H1 (cell line): ENCODE measurements at regions not wholly inside any gene's neighbourhood (a gene's known extent, or its start where the extent isn't known, plus 50 kb on each side); places are given as distances from the start of the nearest gene placed in this dataset.

ENCODE experiments used
- CTCF ChIA-PET: fragments of 300-600 bp; sonication (Branson Sonifier 250); formaldehyde crosslinking; loops from one replicate; lab custom pipeline; 2021; ENCODE audit not compliant: partially characterized antibody; lab: Charles Lee
- POLR2A ChIA-PET: fragments of 300-600 bp; sonication (Branson Sonifier 250); formaldehyde crosslinking; loops from one replicate; lab custom pipeline; 2021; ENCODE audit warnings: inconsistent platforms; ENCODE audit not compliant: partially characterized antibody; lab: Charles Lee
- DNase-seq, 2 experiments: peaks; one replicate each; pipeline versions ENCODE4 v3.0.0 to v3.0.0-alpha.2; 2010 to 2022; ENCODE audit warnings: low spot score in 2 of 2, low read depth in 1 of 2, mixed read lengths in 1 of 2
- FAIRE-seq: peaks from 2 replicates; lab custom pipeline; 2011; peaks lifted over from hg19 to GRCh38; lab: Jason Lieb, UNC
- H2AFZ ChIP-seq: 2 replicates; pipeline ENCODE4 v1.8.1; 2012; ENCODE audit warnings: low read length, inconsistent platforms
- H2AK5ac ChIP-seq: 2 replicates; pipeline ENCODE4 v1.6.1; 2013; ENCODE audit warnings: low read depth, low read length
- H2BK120ac ChIP-seq: replicated peaks from 2 replicates; pipeline ENCODE3; 2013; ENCODE audit warnings: low read depth, low read length, inconsistent platforms
- H2BK12ac ChIP-seq: 2 replicates; pipeline ENCODE4 v1.6.1; 2013; ENCODE audit warnings: low read depth, low read length
- H2BK15ac ChIP-seq: 2 replicates; pipeline ENCODE4 v1.6.1; 2013; ENCODE audit warnings: low read length
- H2BK20ac ChIP-seq: 2 replicates; pipeline ENCODE4 v1.6.1; 2013; ENCODE audit warnings: low read length
- H2BK5ac ChIP-seq: 2 replicates; pipeline ENCODE4 v1.6.1; 2013; ENCODE audit warnings: low read depth, low read length
- H3K14ac ChIP-seq: 2 replicates; pipeline ENCODE4 v1.6.1; 2013; ENCODE audit warnings: inconsistent platforms; ENCODE audit not compliant: insufficient read length
- H3K18ac ChIP-seq: 2 replicates; pipeline ENCODE4 v1.6.1; 2013; ENCODE audit warnings: low read length; ENCODE audit errors: extremely low read depth
- H3K23ac ChIP-seq: 2 replicates; pipeline ENCODE4 v1.6.1; 2013; ENCODE audit warnings: inconsistent platforms; ENCODE audit not compliant: insufficient read length
- H3K23me2 ChIP-seq: 2 replicates; pipeline ENCODE4 v1.6.1; 2013; ENCODE audit warnings: low read depth, low read length
- H3K27ac ChIP-seq: 2 replicates; pipeline ENCODE4 v1.6.1; 2011; ENCODE audit warnings: low read depth, low read length, inconsistent platforms
- H3K27me3 ChIP-seq, 4 experiments: replicated peaks in 1 of 4; 1 replicate in 1 of 4; 2 replicates in 3 of 4; pipeline versions ENCODE4 v1.6.1 to v1.8.1; 2011 to 2013; ENCODE audit warnings: low read length in 3 of 4, mild to moderate bottlenecking in 3 of 4, inconsistent platforms in 2 of 4, mixed read lengths in 2 of 4, moderate library complexity in 1 of 4; ENCODE audit not compliant: control insufficient read depth in 3 of 4, insufficient read depth in 3 of 4; ENCODE audit errors: extremely low read depth in 1 of 4
- H3K36me3 ChIP-seq, 4 experiments: 2 replicates each; pipeline versions ENCODE4 v1.6.1 to v1.8.1; 2011 to 2013; ENCODE audit warnings: mild to moderate bottlenecking in 4 of 4, low read length in 3 of 4, moderate library complexity in 2 of 4, control low read depth in 1 of 4, inconsistent platforms in 1 of 4; ENCODE audit not compliant: insufficient read depth in 4 of 4, control insufficient read depth in 2 of 4
- H3K4ac ChIP-seq: replicated peaks from 2 replicates; pipeline ENCODE3; 2013; ENCODE audit warnings: low read length, low read depth, mixed read lengths, inconsistent platforms; ENCODE audit not compliant: insufficient read length
- H3K4me1 ChIP-seq, 4 experiments: replicated peaks in 1 of 4; 1 replicate in 1 of 4; 2 replicates in 3 of 4; pipeline versions ENCODE4 v1.6.1 to v1.8.1; 2011 to 2013; ENCODE audit warnings: low read length in 3 of 4, inconsistent platforms in 2 of 4, mixed read lengths in 1 of 4; ENCODE audit not compliant: insufficient read depth in 4 of 4, control insufficient read depth in 3 of 4
- H3K4me2 ChIP-seq, 2 experiments: 2 replicates each; pipeline versions ENCODE4 v1.6.1 to v1.8.1; 2011 to 2013; ENCODE audit warnings: low read depth in 2 of 2, low read length in 2 of 2, control low read depth in 1 of 2, inconsistent platforms in 1 of 2, mild to moderate bottlenecking in 1 of 2; ENCODE audit not compliant: insufficient read depth in 1 of 2
- H3K4me3 ChIP-seq, 4 experiments: fragments of 200-600, 300-600 bp in 1 of 4; sonication (generic), shearing (Covaris generic), sonication (Bioruptor Twin) in 1 of 4; 2 replicates each; pipeline versions ENCODE4 v1.5.1 to v1.8.1; 2011 to 2016; ENCODE audit warnings: low read length in 4 of 4, low read depth in 3 of 4, control low read depth in 2 of 4, inconsistent platforms in 2 of 4, mild to moderate bottlenecking in 2 of 4, mixed read lengths in 1 of 4, moderate library complexity in 1 of 4; ENCODE audit not compliant: insufficient read depth in 2 of 4; ENCODE audit errors: extremely low read depth in 1 of 4
- H3K56ac ChIP-seq: replicated peaks from 2 replicates; pipeline ENCODE3; 2013; ENCODE audit warnings: low read depth, mild to moderate bottlenecking, mixed read lengths, low read length, inconsistent platforms; ENCODE audit not compliant: insufficient read length
- H3K79me1 ChIP-seq: 2 replicates; pipeline ENCODE4 v1.6.1; 2013; ENCODE audit warnings: low read depth, low read length, control low read depth
- H3K79me2 ChIP-seq, 2 experiments: 2 replicates each; pipeline versions ENCODE4 v1.6.1 to v1.8.1; 2012 to 2013; ENCODE audit warnings: low read length in 2 of 2, mild to moderate bottlenecking in 2 of 2, inconsistent platforms in 1 of 2; ENCODE audit not compliant: insufficient read depth in 2 of 2, control insufficient read depth in 1 of 2
- H3K9ac ChIP-seq, 4 experiments: replicated peaks in 1 of 4; 1 replicate in 1 of 4; 2 replicates in 3 of 4; pipeline versions ENCODE4 v1.6.1 to v1.8.1; 2011 to 2013; ENCODE audit warnings: low read depth in 3 of 4, low read length in 3 of 4, control low read depth in 2 of 4, mild to moderate bottlenecking in 2 of 4, moderate library complexity in 2 of 4, inconsistent platforms in 1 of 4; ENCODE audit errors: extremely low read depth in 1 of 4
- H3K9me3 ChIP-seq, 2 experiments: 2 replicates each; pipeline versions ENCODE4 v1.6.1 to v1.8.1; 2012 to 2013; ENCODE audit warnings: mild to moderate bottlenecking in 2 of 2, moderate library complexity in 2 of 2, control low read depth in 1 of 2, inconsistent platforms in 1 of 2, low read depth in 1 of 2, low read length in 1 of 2, mixed read lengths in 1 of 2; ENCODE audit not compliant: insufficient read depth in 2 of 2
- H4K20me1 ChIP-seq, 2 experiments: replicated peaks in 1 of 2; 2 replicates each; pipeline versions ENCODE3 to v1.8.1; 2011 to 2013; ENCODE audit warnings: inconsistent platforms in 2 of 2, low read length in 2 of 2, mild to moderate bottlenecking in 1 of 2; ENCODE audit not compliant: insufficient read depth in 2 of 2, control insufficient read depth in 1 of 2
- H4K5ac ChIP-seq: 2 replicates; pipeline ENCODE4 v1.6.1; 2013; ENCODE audit warnings: low read length, low read depth, mixed read lengths, inconsistent platforms; ENCODE audit not compliant: insufficient read length
- H4K8ac ChIP-seq: 2 replicates; pipeline ENCODE4 v1.8.0; 2013; ENCODE audit warnings: mild to moderate bottlenecking, moderate library complexity, low read length, inconsistent platforms; ENCODE audit not compliant: insufficient read depth; ENCODE audit errors: extremely low read depth
- H4K91ac ChIP-seq: replicated peaks from 2 replicates; pipeline ENCODE3; 2013; ENCODE audit warnings: low read length, mixed read lengths, inconsistent platforms; ENCODE audit not compliant: insufficient read length
- CEBPB ChIP-seq: IDR thresholded peaks from 2 replicates; pipeline ENCODE4 v1.6.1; 2012; ENCODE audit warnings: low read depth, low read length
- CTCF ChIP-seq, 3 experiments: IDR thresholded peaks; 1 replicate in 2 of 3; 2 replicates in 1 of 3; pipeline versions ENCODE4 v1.5.1 to v1.6.1; 2011; ENCODE audit warnings: low read length in 3 of 3, mild to moderate bottlenecking in 3 of 3, inconsistent platforms in 2 of 3, low read depth in 1 of 3, moderate library complexity in 1 of 3; ENCODE audit not compliant: insufficient read depth in 1 of 3; ENCODE audit errors: control extremely low read depth in 1 of 3
- E2F6 ChIP-seq: IDR thresholded peaks from 2 replicates; pipeline ENCODE4 v1.6.1; 2012; ENCODE audit warnings: inconsistent platforms
- FOSL1 ChIP-seq: IDR thresholded peaks from 2 replicates; pipeline ENCODE4 v1.6.1; 2011; ENCODE audit warnings: mild to moderate bottlenecking, low read depth, low read length, moderate library complexity; ENCODE audit not compliant: insufficient read depth
- GABPA ChIP-seq: IDR thresholded peaks from 2 replicates; pipeline ENCODE4 v1.6.1; 2011; ENCODE audit warnings: mild to moderate bottlenecking, low read length, moderate library complexity, borderline replicate concordance; ENCODE audit not compliant: insufficient read depth
- JUND ChIP-seq: IDR thresholded peaks from 2 replicates; pipeline ENCODE4 v1.6.1; 2011; ENCODE audit warnings: mild to moderate bottlenecking, improper control_type of control experiment, low read length
- NANOG ChIP-seq: IDR thresholded peaks from 2 replicates; pipeline ENCODE4 v1.6.1; 2011; ENCODE audit warnings: low read length, low read depth, mild to moderate bottlenecking, inconsistent platforms; ENCODE audit not compliant: insufficient read depth, poor library complexity, severe bottlenecking
- POLR2A ChIP-seq, 2 experiments: IDR thresholded peaks; 1 replicate in 1 of 2; 2 replicates in 1 of 2; pipeline ENCODE4 v1.6.1; 2011; ENCODE audit warnings: low read depth in 2 of 2, low read length in 2 of 2, mild to moderate bottlenecking in 2 of 2; ENCODE audit errors: control extremely low read depth in 1 of 2
- RBBP5 ChIP-seq: IDR thresholded peaks from 2 replicates; pipeline ENCODE4 v1.7.1; 2012; ENCODE audit warnings: low read depth, mild to moderate bottlenecking, inconsistent platforms, low read length, moderate library complexity, borderline replicate concordance
- TAF1 ChIP-seq: IDR thresholded peaks from 2 replicates; pipeline ENCODE4 v1.6.1; 2011; ENCODE audit warnings: mild to moderate bottlenecking, low read depth, low read length
- YY1 ChIP-seq: IDR thresholded peaks from 2 replicates; pipeline ENCODE4 v1.6.1; 2011; ENCODE audit warnings: low read depth, mild to moderate bottlenecking, low read length
- WGBS, 2 experiments: shearing (Covaris generic) in 1 of 2; methylation state at CpG; one replicate each; pipeline versions ENCODE4 v1.1.6 to v1.1.7; 2013 to 2015; ENCODE audit warnings: low lambda C conversion rate in 2 of 2, mixed read lengths in 2 of 2, inconsistent platforms in 1 of 2, low coverage in 1 of 2, missing lambda C conversion rate in 1 of 2; ENCODE audit not compliant: insufficient replicate concordance in 2 of 2, insufficient coverage in 1 of 2, insufficient read length in 1 of 2; ENCODE audit errors: extremely low coverage in 1 of 2, missing lambda C conversion rate in 1 of 2; 5-methylcytosine and 5-hydroxymethylcytosine counted together

- Histone ChIP-seq H3K9ac (no peak overlapping the region), H4K8ac (no peak overlapping the region), H2BK15ac (no peak overlapping the region), H3K14ac (no peak overlapping the region), H4K20me1 (no peaks in the 10 kb centered on the region), H3K4me1 (peaks cover 0 to 3% (median 0%) of the 10 kb centered on the region in 4 experiments; a peak in 1 of 7 replicates), H3K4ac (no peak overlapping the region), H3K4me2 (peak overlapping the region in 1 of 2 experiments; percentile 22; a peak in 1 of 4 replicates), H2BK20ac (no peak overlapping the region), H2AK5ac (no peak overlapping the region), H2BK12ac (no peak overlapping the region), H3K9me3 (no peaks in the 10 kb centered on the region), H2AFZ (no peak overlapping the region), H3K27me3 (no peaks in the 10 kb centered on the region), H3K23me2 (no peaks in the 10 kb centered on the region), H3K18ac (no peak overlapping the region), H4K91ac (no peak overlapping the region), H3K4me3 (no peak overlapping the region), H3K56ac (no peak overlapping the region), H4K5ac (no peak overlapping the region), H3K79me1 (no peaks in the 10 kb centered on the region), H3K79me2 (no peaks in the 10 kb centered on the region), H3K27ac (no peak overlapping the region), H2BK5ac (no peak overlapping the region), H2BK120ac (no peak overlapping the region), H3K36me3 (no peaks in the 10 kb centered on the region), H3K23ac (no peak overlapping the region)
- ChIA-PET POLR2A (interaction anchor here (0.6 kb wide), 1 partner anchor 24 kb away, joined by 3 read pairs; no protein-coding TSS in a partner anchor), CTCF (interaction anchor here (0.6 to 0.9 kb wide), 2 partner anchors 22 to 832 kb away, joined by 3 read pairs; no protein-coding TSS in a partner anchor)
- FAIRE-seq (no peak), DNase-seq (no peak)
- 53% methylated on average over 8 of the region's 8 CpGs; no CpG with 5 or more reads in 1 of the 2 experiments for WGBS, 2 experiments
- TF ChIP-seq RBBP5 (no peak), NANOG (no peak), POLR2A (IDR thresholded peaks at IDR 0.05; ENCODE audit: control extremely low read depth in 1 of 2, low read depth in 2 of 2, low read length in 2 of 2) (no peak), CEBPB (no peak), CTCF (IDR thresholded peaks at IDR 0.05; ENCODE audit: control extremely low read depth in 1 of 3, insufficient read depth in 1 of 3, low read depth in 1 of 3, low read length in 3 of 3) (no peak), TAF1 (no peak), YY1 (no peak), GABPA (no peak), FOSL1 (no peak), JUND (no peak), E2F6 (no peak)
Measured at GRCh38 chr14:49036984-49037516, 549.1 kb downstream of the RPS29 start.
